Peyer's patch (tissue), 4 donors: ENCODE measurements at regions not wholly inside any gene's neighbourhood (a gene's known extent, or its start where the extent isn't known, plus 50 kb on each side); places are given as distances from the start of the nearest gene placed in this dataset.

Experiments
- POLR2A ChIP-seq, 2 donors: fragments of 450-650 bp; IDR thresholded peaks; one replicate each; pipeline ENCODE4 v1.5.1; 2017; ENCODE audit warnings: antibody characterized with exemption in 2 of 2, mild to moderate bottlenecking in 2 of 2, moderate library complexity in 2 of 2
- TF ChIP-seq, protein P1 (sequence below), 6 experiments: fragments of 450-650 bp in 4 of 6; fragments of 200-600 bp in 2 of 6; sonication (generic) in 1 of 6; IDR thresholded peaks; one replicate each; pipeline ENCODE4 v1.5.1; 2017 to 2019; ENCODE audit warnings: antibody characterized with exemption in 6 of 6, mild to moderate bottlenecking in 3 of 6, moderate library complexity in 1 of 6

DNA sequence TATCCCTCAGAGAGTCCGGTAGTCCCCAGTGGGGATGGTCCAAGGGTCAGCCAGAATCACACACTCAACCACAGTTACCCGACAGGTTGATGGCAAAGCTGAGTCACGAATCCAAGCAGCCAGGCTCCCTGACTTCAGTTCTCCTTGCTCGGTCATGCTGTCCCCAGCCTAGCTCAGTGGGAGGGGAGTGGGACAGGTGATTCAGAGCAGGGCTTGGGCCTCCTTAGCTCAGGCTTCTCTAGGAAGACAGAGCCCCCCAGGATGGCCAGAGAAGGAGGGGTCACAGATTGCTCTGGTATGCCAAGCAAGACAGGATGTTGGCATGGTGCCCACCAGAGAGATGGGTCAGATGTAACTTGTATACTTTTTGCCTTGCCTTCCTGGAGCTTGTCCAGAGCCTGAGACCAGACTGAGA is 66.5 kb downstream of the EFNB1 start:
- TF ChIP-seq, protein P1, sequence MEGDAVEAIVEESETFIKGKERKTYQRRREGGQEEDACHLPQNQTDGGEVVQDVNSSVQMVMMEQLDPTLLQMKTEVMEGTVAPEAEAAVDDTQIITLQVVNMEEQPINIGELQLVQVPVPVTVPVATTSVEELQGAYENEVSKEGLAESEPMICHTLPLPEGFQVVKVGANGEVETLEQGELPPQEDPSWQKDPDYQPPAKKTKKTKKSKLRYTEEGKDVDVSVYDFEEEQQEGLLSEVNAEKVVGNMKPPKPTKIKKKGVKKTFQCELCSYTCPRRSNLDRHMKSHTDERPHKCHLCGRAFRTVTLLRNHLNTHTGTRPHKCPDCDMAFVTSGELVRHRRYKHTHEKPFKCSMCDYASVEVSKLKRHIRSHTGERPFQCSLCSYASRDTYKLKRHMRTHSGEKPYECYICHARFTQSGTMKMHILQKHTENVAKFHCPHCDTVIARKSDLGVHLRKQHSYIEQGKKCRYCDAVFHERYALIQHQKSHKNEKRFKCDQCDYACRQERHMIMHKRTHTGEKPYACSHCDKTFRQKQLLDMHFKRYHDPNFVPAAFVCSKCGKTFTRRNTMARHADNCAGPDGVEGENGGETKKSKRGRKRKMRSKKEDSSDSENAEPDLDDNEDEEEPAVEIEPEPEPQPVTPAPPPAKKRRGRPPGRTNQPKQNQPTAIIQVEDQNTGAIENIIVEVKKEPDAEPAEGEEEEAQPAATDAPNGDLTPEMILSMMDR (IDR thresholded peaks at IDR 0.05) = peak in 1 of 6 experiments; percentile 22
- TF ChIP-seq POLR2A (IDR thresholded peaks at IDR 0.05) = no peak
